H1 (cell line): ENCODE measurements at regions not wholly inside any gene's neighbourhood (a gene's known extent, or its start where the extent isn't known, plus 50 kb on each side); places are given as distances from the start of the nearest gene placed in this dataset.

ENCODE experiments used
- CTCF ChIA-PET: fragments of 300-600 bp; sonication (Branson Sonifier 250); formaldehyde crosslinking; loops from one replicate; lab custom pipeline; 2021; ENCODE audit not compliant: partially characterized antibody; lab: Charles Lee
- POLR2A ChIA-PET: fragments of 300-600 bp; sonication (Branson Sonifier 250); formaldehyde crosslinking; loops from one replicate; lab custom pipeline; 2021; ENCODE audit warnings: inconsistent platforms; ENCODE audit not compliant: partially characterized antibody; lab: Charles Lee
- DNase-seq, 2 experiments: peaks; one replicate each; pipeline versions ENCODE4 v3.0.0 to v3.0.0-alpha.2; 2010 to 2022; ENCODE audit warnings: low spot score in 2 of 2, low read depth in 1 of 2, mixed read lengths in 1 of 2
- FAIRE-seq: peaks from 2 replicates; lab custom pipeline; 2011; peaks lifted over from hg19 to GRCh38; lab: Jason Lieb, UNC
- H2AFZ ChIP-seq: 2 replicates; pipeline ENCODE4 v1.8.1; 2012; ENCODE audit warnings: low read length, inconsistent platforms
- H2AK5ac ChIP-seq: 2 replicates; pipeline ENCODE4 v1.6.1; 2013; ENCODE audit warnings: low read depth, low read length
- H2BK120ac ChIP-seq: replicated peaks from 2 replicates; pipeline ENCODE3; 2013; ENCODE audit warnings: low read depth, low read length, inconsistent platforms
- H2BK12ac ChIP-seq: 2 replicates; pipeline ENCODE4 v1.6.1; 2013; ENCODE audit warnings: low read depth, low read length
- H2BK15ac ChIP-seq: 2 replicates; pipeline ENCODE4 v1.6.1; 2013; ENCODE audit warnings: low read length
- H2BK20ac ChIP-seq: 2 replicates; pipeline ENCODE4 v1.6.1; 2013; ENCODE audit warnings: low read length
- H2BK5ac ChIP-seq: 2 replicates; pipeline ENCODE4 v1.6.1; 2013; ENCODE audit warnings: low read depth, low read length
- H3K14ac ChIP-seq: 2 replicates; pipeline ENCODE4 v1.6.1; 2013; ENCODE audit warnings: inconsistent platforms; ENCODE audit not compliant: insufficient read length
- H3K18ac ChIP-seq: 2 replicates; pipeline ENCODE4 v1.6.1; 2013; ENCODE audit warnings: low read length; ENCODE audit errors: extremely low read depth
- H3K23ac ChIP-seq: 2 replicates; pipeline ENCODE4 v1.6.1; 2013; ENCODE audit warnings: inconsistent platforms; ENCODE audit not compliant: insufficient read length
- H3K23me2 ChIP-seq: 2 replicates; pipeline ENCODE4 v1.6.1; 2013; ENCODE audit warnings: low read depth, low read length
- H3K27ac ChIP-seq: 2 replicates; pipeline ENCODE4 v1.6.1; 2011; ENCODE audit warnings: low read depth, low read length, inconsistent platforms
- H3K27me3 ChIP-seq, 4 experiments: replicated peaks in 1 of 4; 1 replicate in 1 of 4; 2 replicates in 3 of 4; pipeline versions ENCODE4 v1.6.1 to v1.8.1; 2011 to 2013; ENCODE audit warnings: low read length in 3 of 4, mild to moderate bottlenecking in 3 of 4, inconsistent platforms in 2 of 4, mixed read lengths in 2 of 4, moderate library complexity in 1 of 4; ENCODE audit not compliant: control insufficient read depth in 3 of 4, insufficient read depth in 3 of 4; ENCODE audit errors: extremely low read depth in 1 of 4
- H3K36me3 ChIP-seq, 4 experiments: 2 replicates each; pipeline versions ENCODE4 v1.6.1 to v1.8.1; 2011 to 2013; ENCODE audit warnings: mild to moderate bottlenecking in 4 of 4, low read length in 3 of 4, moderate library complexity in 2 of 4, control low read depth in 1 of 4, inconsistent platforms in 1 of 4; ENCODE audit not compliant: insufficient read depth in 4 of 4, control insufficient read depth in 2 of 4
- H3K4ac ChIP-seq: replicated peaks from 2 replicates; pipeline ENCODE3; 2013; ENCODE audit warnings: low read length, low read depth, mixed read lengths, inconsistent platforms; ENCODE audit not compliant: insufficient read length
- H3K4me1 ChIP-seq, 4 experiments: replicated peaks in 1 of 4; 1 replicate in 1 of 4; 2 replicates in 3 of 4; pipeline versions ENCODE4 v1.6.1 to v1.8.1; 2011 to 2013; ENCODE audit warnings: low read length in 3 of 4, inconsistent platforms in 2 of 4, mixed read lengths in 1 of 4; ENCODE audit not compliant: insufficient read depth in 4 of 4, control insufficient read depth in 3 of 4
- H3K4me2 ChIP-seq, 2 experiments: 2 replicates each; pipeline versions ENCODE4 v1.6.1 to v1.8.1; 2011 to 2013; ENCODE audit warnings: low read depth in 2 of 2, low read length in 2 of 2, control low read depth in 1 of 2, inconsistent platforms in 1 of 2, mild to moderate bottlenecking in 1 of 2; ENCODE audit not compliant: insufficient read depth in 1 of 2
- H3K4me3 ChIP-seq, 4 experiments: fragments of 200-600, 300-600 bp in 1 of 4; sonication (generic), shearing (Covaris generic), sonication (Bioruptor Twin) in 1 of 4; 2 replicates each; pipeline versions ENCODE4 v1.5.1 to v1.8.1; 2011 to 2016; ENCODE audit warnings: low read length in 4 of 4, low read depth in 3 of 4, control low read depth in 2 of 4, inconsistent platforms in 2 of 4, mild to moderate bottlenecking in 2 of 4, mixed read lengths in 1 of 4, moderate library complexity in 1 of 4; ENCODE audit not compliant: insufficient read depth in 2 of 4; ENCODE audit errors: extremely low read depth in 1 of 4
- H3K56ac ChIP-seq: replicated peaks from 2 replicates; pipeline ENCODE3; 2013; ENCODE audit warnings: low read depth, mild to moderate bottlenecking, mixed read lengths, low read length, inconsistent platforms; ENCODE audit not compliant: insufficient read length
- H3K79me1 ChIP-seq: 2 replicates; pipeline ENCODE4 v1.6.1; 2013; ENCODE audit warnings: low read depth, low read length, control low read depth
- H3K79me2 ChIP-seq, 2 experiments: 2 replicates each; pipeline versions ENCODE4 v1.6.1 to v1.8.1; 2012 to 2013; ENCODE audit warnings: low read length in 2 of 2, mild to moderate bottlenecking in 2 of 2, inconsistent platforms in 1 of 2; ENCODE audit not compliant: insufficient read depth in 2 of 2, control insufficient read depth in 1 of 2
- H3K9ac ChIP-seq, 4 experiments: replicated peaks in 1 of 4; 1 replicate in 1 of 4; 2 replicates in 3 of 4; pipeline versions ENCODE4 v1.6.1 to v1.8.1; 2011 to 2013; ENCODE audit warnings: low read depth in 3 of 4, low read length in 3 of 4, control low read depth in 2 of 4, mild to moderate bottlenecking in 2 of 4, moderate library complexity in 2 of 4, inconsistent platforms in 1 of 4; ENCODE audit errors: extremely low read depth in 1 of 4
- H3K9me3 ChIP-seq, 2 experiments: 2 replicates each; pipeline versions ENCODE4 v1.6.1 to v1.8.1; 2012 to 2013; ENCODE audit warnings: mild to moderate bottlenecking in 2 of 2, moderate library complexity in 2 of 2, control low read depth in 1 of 2, inconsistent platforms in 1 of 2, low read depth in 1 of 2, low read length in 1 of 2, mixed read lengths in 1 of 2; ENCODE audit not compliant: insufficient read depth in 2 of 2
- H4K20me1 ChIP-seq, 2 experiments: replicated peaks in 1 of 2; 2 replicates each; pipeline versions ENCODE3 to v1.8.1; 2011 to 2013; ENCODE audit warnings: inconsistent platforms in 2 of 2, low read length in 2 of 2, mild to moderate bottlenecking in 1 of 2; ENCODE audit not compliant: insufficient read depth in 2 of 2, control insufficient read depth in 1 of 2
- H4K5ac ChIP-seq: 2 replicates; pipeline ENCODE4 v1.6.1; 2013; ENCODE audit warnings: low read length, low read depth, mixed read lengths, inconsistent platforms; ENCODE audit not compliant: insufficient read length
- H4K8ac ChIP-seq: 2 replicates; pipeline ENCODE4 v1.8.0; 2013; ENCODE audit warnings: mild to moderate bottlenecking, moderate library complexity, low read length, inconsistent platforms; ENCODE audit not compliant: insufficient read depth; ENCODE audit errors: extremely low read depth
- H4K91ac ChIP-seq: replicated peaks from 2 replicates; pipeline ENCODE3; 2013; ENCODE audit warnings: low read length, mixed read lengths, inconsistent platforms; ENCODE audit not compliant: insufficient read length
- SIX5 ChIP-seq: IDR thresholded peaks from 2 replicates; pipeline ENCODE4 v1.6.1; 2011; ENCODE audit warnings: mild to moderate bottlenecking, low read depth, low read length
- WGBS, 2 experiments: shearing (Covaris generic) in 1 of 2; methylation state at CpG; one replicate each; pipeline versions ENCODE4 v1.1.6 to v1.1.7; 2013 to 2015; ENCODE audit warnings: low lambda C conversion rate in 2 of 2, mixed read lengths in 2 of 2, inconsistent platforms in 1 of 2, low coverage in 1 of 2, missing lambda C conversion rate in 1 of 2; ENCODE audit not compliant: insufficient replicate concordance in 2 of 2, insufficient coverage in 1 of 2, insufficient read length in 1 of 2; ENCODE audit errors: extremely low coverage in 1 of 2, missing lambda C conversion rate in 1 of 2; 5-methylcytosine and 5-hydroxymethylcytosine counted together

- Histone ChIP-seq H2BK15ac (no peak overlapping the region), H2BK5ac (no peak overlapping the region), H3K79me1 (no peaks in the 10 kb centered on the region), H3K79me2 (no peaks in the 10 kb centered on the region), H3K27me3 (no peaks in the 10 kb centered on the region; a peak in 1 of 7 replicates), H4K5ac (no peak overlapping the region), H2BK120ac (no peak overlapping the region), H3K9ac (no peak overlapping the region), H3K23ac (no peak overlapping the region), H3K23me2 (no peaks in the 10 kb centered on the region), H3K4me2 (no peak overlapping the region), H2AFZ (peak overlapping the region; percentile 88; the same call in 1 of the 2 replicates), H4K8ac (no peak overlapping the region), H4K20me1 (no peaks in the 10 kb centered on the region), H2BK12ac (no peak overlapping the region), H3K56ac (no peak overlapping the region), H3K9me3 (no peaks in the 10 kb centered on the region), H3K4ac (no peak overlapping the region), H3K14ac (no peak overlapping the region), H2AK5ac (no peak overlapping the region), H3K4me1 (peaks cover 0 to 3% (median 0%) of the 10 kb centered on the region in 4 experiments; a peak in 2 of 7 replicates), H3K4me3 (no peak overlapping the region), H3K18ac (no peak overlapping the region), H3K27ac (no peak overlapping the region), H2BK20ac (no peak overlapping the region), H4K91ac (no peak overlapping the region), H3K36me3 (no peaks in the 10 kb centered on the region)
- FAIRE-seq (no peak), DNase-seq (no peak)
- ChIA-PET CTCF (interaction anchor here (0.6 to 2.7 kb wide), 25 partner anchors 9 to 607 kb away, joined by 3 to 41 read pairs (median 4); no protein-coding TSS in a partner anchor), POLR2A (no interaction called here)
- WGBS, 2 experiments, result 49% methylated on average over 3 of the region's 3 CpGs; no CpG with 5 or more reads in 1 of the 2 experiments
- no peak for TF ChIP-seq SIX5
These were observed 746.0 kb downstream of the VGLL3 start for GRCh38 chr3:86244905-86245304.
